22Rv1 (cell line): ENCODE measurements at regions not wholly inside any gene's neighbourhood (a gene's known extent, or its start where the extent isn't known, plus 50 kb on each side); places are given as distances from the start of the nearest gene placed in this dataset.
"Not testable (repeated sequence)": the region's sequence is repeated elsewhere in the genome, so short reads cannot be mapped to it uniquely, and the experiment has no call there.

Source experiments
- H3K27ac ChIP-seq: fragments of 450-650 bp; 2 replicates; pipeline ENCODE4 v1.5.1; 2017
- CTCF ChIP-seq: fragments of 450-650 bp; IDR thresholded peaks from 2 replicates; pipeline ENCODE4 v1.5.1; 2017; ENCODE audit warnings: mild to moderate bottlenecking
- ZFX ChIP-seq: fragments of 450-650 bp; IDR thresholded peaks from 2 replicates; pipeline ENCODE4 v1.6.1; 2017; ENCODE audit warnings: antibody characterized with exemption, borderline replicate concordance

- TF ChIP-seq ZFX (no peak), CTCF (no peak)
- no peak overlapping the region for H3K27ac ChIP-seq
Observed at GRCh38 chr7:68720697-68721096, 877.6 kb upstream of the AUTS2 start.

DNA sequence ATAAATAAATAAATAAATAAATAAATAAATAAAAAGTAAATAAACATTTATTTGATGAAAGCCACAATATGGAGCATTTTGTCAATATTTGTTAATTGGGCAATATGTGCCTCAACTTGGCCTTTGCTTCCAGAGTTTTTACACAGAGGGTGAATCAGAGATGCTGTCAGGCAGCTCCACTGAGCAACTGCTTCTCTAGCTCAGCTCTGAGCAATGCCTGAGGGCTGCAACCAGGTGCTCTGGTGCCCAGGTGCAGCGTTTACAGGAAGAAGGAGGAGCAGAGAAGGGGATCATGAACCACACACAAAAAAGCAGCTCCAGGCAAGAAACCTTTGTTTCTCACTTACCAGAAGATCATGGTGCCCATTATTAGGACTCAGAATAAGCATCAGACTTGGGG lies 876.2 kb upstream of the AUTS2 start:
- TF ChIP-seq CTCF (no peak), ZFX (no peak)
- no peak overlapping the region for H3K27ac ChIP-seq

DNA sequence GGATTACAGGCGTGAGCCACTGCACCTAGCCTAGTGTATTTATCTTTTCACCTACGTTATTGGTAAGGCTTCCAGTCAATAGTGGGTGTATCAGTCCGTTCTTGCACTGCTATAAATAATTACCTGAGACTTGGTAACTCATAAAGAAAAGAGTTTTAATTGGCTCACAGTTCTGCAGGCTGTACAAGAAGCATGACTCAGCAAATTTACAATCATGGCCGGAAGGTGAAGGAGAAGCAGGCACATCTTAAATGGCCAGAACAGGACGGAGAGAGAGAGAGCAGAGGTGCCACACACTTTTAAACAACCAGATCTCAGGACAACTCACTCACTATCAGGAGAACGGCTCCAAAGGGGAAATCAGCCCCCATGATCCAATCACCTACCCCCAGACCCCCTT lies 873.3 kb upstream of the AUTS2 start:
- TF ChIP-seq ZFX (no peak), CTCF (no peak)
- H3K27ac ChIP-seq = no peak overlapping the region

- no peak; the same call in 1 of the 2 replicates for TF ChIP-seq CTCF
- no peak for TF ChIP-seq ZFX
- H3K27ac ChIP-seq = no peak overlapping the region
Observed at GRCh38 chr7:68725843-68726785, 872.2 kb upstream of the AUTS2 start.

- not testable (repeated sequence) for H3K27ac ChIP-seq
Observed at GRCh38 chr7:68728720-68729119, 869.6 kb upstream of the AUTS2 start.

DNA sequence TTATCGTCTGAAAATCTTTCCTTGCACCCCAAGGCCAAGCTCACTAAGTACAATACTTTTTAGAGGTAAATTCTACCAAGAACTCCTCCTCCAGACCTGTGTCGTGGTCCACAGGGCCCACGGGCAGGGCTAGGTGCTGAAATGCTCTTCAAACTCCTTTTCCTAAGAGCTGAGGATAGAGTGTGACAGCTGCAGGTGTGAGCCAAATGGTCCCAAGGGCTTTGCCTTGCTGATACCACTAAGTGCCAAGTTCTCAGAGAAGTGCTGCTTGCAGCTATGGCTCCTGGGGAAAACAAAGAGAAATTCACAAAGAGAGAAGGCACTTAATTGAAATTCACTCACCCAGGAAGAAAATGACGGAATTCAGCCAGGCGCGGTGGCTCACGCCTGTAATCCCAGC lies 868.9 kb upstream of the AUTS2 start:
- H3K27ac ChIP-seq = no peak overlapping the region
- no peak for TF ChIP-seq CTCF
- no peak for TF ChIP-seq ZFX

DNA sequence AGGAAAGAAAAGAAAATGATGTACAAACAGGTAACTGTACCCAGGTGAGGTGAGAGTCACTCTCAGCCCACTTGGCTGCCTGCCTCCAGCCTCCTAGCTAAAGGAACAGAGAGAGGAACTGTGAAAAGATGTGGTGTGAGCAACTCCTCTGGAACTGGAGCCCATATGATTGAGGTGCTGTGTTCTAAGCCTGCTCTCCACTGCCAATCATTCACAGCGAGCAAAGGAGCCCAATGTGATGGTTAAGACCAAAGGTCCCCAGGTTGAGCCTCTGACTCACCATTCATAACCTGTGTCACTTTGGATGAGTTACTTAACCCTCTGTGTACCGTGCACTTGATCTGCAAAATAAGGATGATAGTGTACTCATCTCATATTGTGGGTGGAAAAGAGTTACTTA lies 868.1 kb upstream of the AUTS2 start:
- TF ChIP-seq ZFX (no peak), CTCF (no peak)
- no peak overlapping the region for H3K27ac ChIP-seq
